Neural progenitor cell (in vitro differentiated cells): ENCODE measurements at regions not wholly inside any gene's neighbourhood (a gene's known extent, or its start where the extent isn't known, plus 50 kb on each side); places are given as distances from the start of the nearest gene placed in this dataset.

ENCODE experiments used
- DNase-seq: peaks from one replicate; pipeline ENCODE4 v3.0.0-alpha.2; 2016; ENCODE audit warnings: low spot score
- H2AFZ ChIP-seq: fragments of 200-600 bp; sonication (generic); replicated peaks from 2 replicates; pipeline ENCODE4 v1.6.1; 2016; ENCODE audit warnings: antibody characterized with exemption
- H3F3A ChIP-seq: fragments of 200-600 bp; sonication (generic); 2 replicates; pipeline ENCODE4 v1.6.1; 2016; ENCODE audit warnings: antibody characterized with exemption, low read depth
- H3K27ac ChIP-seq: fragments of 200-600 bp; sonication (generic); 2 replicates; pipeline ENCODE4 v1.5.1; 2016; ENCODE audit warnings: mild to moderate bottlenecking
- H3K27me3 ChIP-seq: fragments of 200-600 bp; sonication (generic); 2 replicates; pipeline ENCODE4 v1.6.1; 2016; ENCODE audit warnings: mild to moderate bottlenecking, moderate library complexity
- H3K36me3 ChIP-seq: fragments of 200-600 bp; sonication (generic); 2 replicates; pipeline ENCODE4 v1.5.1; 2016
- H3K4me1 ChIP-seq: fragments of 200-600 bp; sonication (generic); 2 replicates; pipeline ENCODE4 v1.6.1; 2016; ENCODE audit warnings: mixed run types
- H3K4me2 ChIP-seq: fragments of 200-600 bp; sonication (generic); 2 replicates; pipeline ENCODE4 v1.6.1; 2016
- H3K4me3 ChIP-seq: fragments of 200-600 bp; sonication (generic); 2 replicates; pipeline ENCODE4 v1.5.1; 2016
- H3K79me2 ChIP-seq: fragments of 200-600 bp; sonication (generic); 2 replicates; pipeline ENCODE4 v1.6.1; 2016; ENCODE audit warnings: low read depth
- H3K9ac ChIP-seq: fragments of 200-600 bp; sonication (generic); 2 replicates; pipeline ENCODE4 v1.6.1; 2016
- H3K9me3 ChIP-seq: fragments of 200-600 bp; sonication (generic); 2 replicates; pipeline ENCODE4 v1.5.1; 2016; ENCODE audit warnings: low read depth
- H4K20me1 ChIP-seq: fragments of 200-600 bp; sonication (generic); 2 replicates; pipeline ENCODE4 v1.6.1; 2016; ENCODE audit warnings: low read depth
- H3K27ac Mint-ChIP-seq: 3 replicates; pipeline ENCODE4 v1.8.0; 2021; ENCODE audit warnings: mixed read lengths
- H3K27me3 Mint-ChIP-seq: 2 replicates; pipeline ENCODE4 v1.8.0; 2022; ENCODE audit warnings: low read depth, mild to moderate bottlenecking, inconsistent platforms, moderate library complexity, mixed read lengths; ENCODE audit not compliant: insufficient read depth
- H3K36me3 Mint-ChIP-seq: 3 replicates; pipeline ENCODE4 v1.8.0; 2021; ENCODE audit warnings: mixed read lengths
- H3K4me1 Mint-ChIP-seq: 3 replicates; pipeline ENCODE4 v1.8.0; 2021; ENCODE audit warnings: mixed read lengths
- H3K4me3 Mint-ChIP-seq: 3 replicates; pipeline ENCODE4 v1.8.0; 2021; ENCODE audit warnings: mild to moderate bottlenecking, moderate library complexity, mixed read lengths
- H3K9me3 Mint-ChIP-seq: 3 replicates; pipeline ENCODE4 v1.8.0; 2020; ENCODE audit warnings: mixed read lengths
- CTCF ChIP-seq: fragments of 200-600 bp; sonication (generic); IDR thresholded peaks from 2 replicates; pipeline ENCODE4 v1.5.1; 2017; ENCODE audit warnings: antibody characterized with exemption, mild to moderate bottlenecking
- EZH2 ChIP-seq: fragments of 200-600 bp; sonication (generic); IDR thresholded peaks from 2 replicates; pipeline ENCODE4 v1.6.1; 2017; ENCODE audit warnings: antibody characterized with exemption, mild to moderate bottlenecking, moderate library complexity
- EZH2phosphoT487 ChIP-seq: fragments of 200-600 bp; sonication (generic); IDR thresholded peaks from 2 replicates; pipeline ENCODE4 v1.6.1; 2017; ENCODE audit warnings: antibody characterized with exemption

GRCh38 chr6:11412616-11413015, 124.9 kb upstream of the TMEM170B start:
- Histone ChIP-seq H3K9me3 (no peaks in the 10 kb centered on the region), H4K20me1 (no peaks in the 10 kb centered on the region), H3K36me3 (no peaks in the 10 kb centered on the region), H2AFZ (no peak overlapping the region), H3K4me2 (peak overlapping the region; percentile 36), H3K4me3 (no peak overlapping the region), H3K79me2 (no peaks in the 10 kb centered on the region), H3K27ac (peak overlapping the region; percentile 59), H3K9ac (no peak overlapping the region), H3K27me3 (no peaks in the 10 kb centered on the region), H3F3A (peaks cover 15% of the 10 kb centered on the region), H3K4me1 (peaks cover 10% of the 10 kb centered on the region)
- H3K27ac Mint-ChIP-seq = no peak overlapping the region
- H3K4me1 Mint-ChIP-seq = peaks cover 6% of the 10 kb centered on the region
- no peaks in the 10 kb centered on the region for H3K36me3 Mint-ChIP-seq
- H3K9me3 Mint-ChIP-seq = peaks cover 2% of the 10 kb centered on the region
- no peak overlapping the region for H3K4me3 Mint-ChIP-seq
- no peaks in the 10 kb centered on the region for H3K27me3 Mint-ChIP-seq
- TF ChIP-seq CTCF = no peak
- no peak for TF ChIP-seq EZH2
- TF ChIP-seq EZH2phosphoT487 = no peak
- DNase-seq = no peak

- Histone ChIP-seq H3K27ac (peak overlapping the region; percentile 59), H3K4me1 (peaks cover 10% of the 10 kb centered on the region), H3K36me3 (no peaks in the 10 kb centered on the region), H3K79me2 (no peaks in the 10 kb centered on the region), H4K20me1 (no peaks in the 10 kb centered on the region), H3K9me3 (no peaks in the 10 kb centered on the region), H2AFZ (no peak overlapping the region), H3F3A (peaks cover 15% of the 10 kb centered on the region), H3K4me3 (no peak overlapping the region), H3K9ac (no peak overlapping the region), H3K27me3 (no peaks in the 10 kb centered on the region), H3K4me2 (peak overlapping the region; percentile 36)
- Mint-ChIP-seq H3K4me3 (no peak overlapping the region), H3K27ac (no peak overlapping the region), H3K4me1 (peaks cover 6% of the 10 kb centered on the region), H3K9me3 (no peaks in the 10 kb centered on the region), H3K27me3 (no peaks in the 10 kb centered on the region), H3K36me3 (no peaks in the 10 kb centered on the region)
- TF ChIP-seq EZH2phosphoT487 = no peak
- no peak for TF ChIP-seq EZH2
- TF ChIP-seq CTCF = no peak
- peak; percentile 70 for DNase-seq
These were observed 125.5 kb upstream of the TMEM170B start for GRCh38 chr6:11412011-11412424.

DNA sequence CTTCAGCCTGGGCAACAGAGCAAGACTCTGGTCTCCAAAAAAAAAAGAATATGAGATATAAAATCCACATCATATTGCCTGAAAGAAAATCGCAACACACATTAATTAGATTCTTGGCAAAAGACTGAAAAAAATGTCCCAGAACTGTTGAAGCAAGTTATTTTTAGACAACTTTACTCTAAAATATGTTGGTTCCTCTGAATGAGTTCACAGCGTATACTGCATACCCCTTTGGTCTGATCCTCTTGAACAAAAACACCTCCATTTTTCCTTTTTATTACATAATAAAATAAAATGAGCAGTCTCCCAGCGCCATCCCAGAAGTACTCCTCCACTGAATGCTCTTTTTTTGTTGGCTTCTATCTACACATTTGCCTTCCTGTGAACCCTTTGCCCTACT, 126.0 kb upstream of the TMEM170B start:
- Histone ChIP-seq H3K4me2 (peak overlapping the region; percentile 36), H4K20me1 (no peaks in the 10 kb centered on the region), H3K27ac (peak overlapping the region; percentile 32), H3K4me3 (no peak overlapping the region), H3K27me3 (no peaks in the 10 kb centered on the region), H3F3A (peaks cover 15% of the 10 kb centered on the region), H3K9ac (no peak overlapping the region), H3K9me3 (no peaks in the 10 kb centered on the region), H2AFZ (no peak overlapping the region), H3K36me3 (no peaks in the 10 kb centered on the region), H3K79me2 (no peaks in the 10 kb centered on the region), H3K4me1 (peaks cover 10% of the 10 kb centered on the region)
- Mint-ChIP-seq H3K27ac (no peak overlapping the region), H3K4me3 (no peak overlapping the region), H3K27me3 (no peaks in the 10 kb centered on the region), H3K9me3 (no peaks in the 10 kb centered on the region), H3K36me3 (no peaks in the 10 kb centered on the region), H3K4me1 (peaks cover 6% of the 10 kb centered on the region)
- no peak for DNase-seq
- TF ChIP-seq CTCF (no peak), EZH2 (no peak), EZH2phosphoT487 (no peak)
